GM12873 (cell line): ENCODE measurements at regions not wholly inside any gene's neighbourhood (a gene's known extent, or its start where the extent isn't known, plus 50 kb on each side); places are given as distances from the start of the nearest gene placed in this dataset.

Experiments
- TF ChIP-seq, protein P1 (sequence below): IDR thresholded peaks from 2 replicates; pipeline ENCODE4 v1.5.1; 2012; ENCODE audit warnings: low read depth, mild to moderate bottlenecking, moderate library complexity, low read length, control low read depth; ENCODE audit not compliant: insufficient read depth; ENCODE audit errors: missing control alignments

- TF ChIP-seq, protein P1, sequence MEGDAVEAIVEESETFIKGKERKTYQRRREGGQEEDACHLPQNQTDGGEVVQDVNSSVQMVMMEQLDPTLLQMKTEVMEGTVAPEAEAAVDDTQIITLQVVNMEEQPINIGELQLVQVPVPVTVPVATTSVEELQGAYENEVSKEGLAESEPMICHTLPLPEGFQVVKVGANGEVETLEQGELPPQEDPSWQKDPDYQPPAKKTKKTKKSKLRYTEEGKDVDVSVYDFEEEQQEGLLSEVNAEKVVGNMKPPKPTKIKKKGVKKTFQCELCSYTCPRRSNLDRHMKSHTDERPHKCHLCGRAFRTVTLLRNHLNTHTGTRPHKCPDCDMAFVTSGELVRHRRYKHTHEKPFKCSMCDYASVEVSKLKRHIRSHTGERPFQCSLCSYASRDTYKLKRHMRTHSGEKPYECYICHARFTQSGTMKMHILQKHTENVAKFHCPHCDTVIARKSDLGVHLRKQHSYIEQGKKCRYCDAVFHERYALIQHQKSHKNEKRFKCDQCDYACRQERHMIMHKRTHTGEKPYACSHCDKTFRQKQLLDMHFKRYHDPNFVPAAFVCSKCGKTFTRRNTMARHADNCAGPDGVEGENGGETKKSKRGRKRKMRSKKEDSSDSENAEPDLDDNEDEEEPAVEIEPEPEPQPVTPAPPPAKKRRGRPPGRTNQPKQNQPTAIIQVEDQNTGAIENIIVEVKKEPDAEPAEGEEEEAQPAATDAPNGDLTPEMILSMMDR: no peak
Observed at GRCh38 chr5:61823781-61824180, 482.2 kb upstream of the KIF2A start.

GRCh38 chr5:61824396-61824795 is 481.6 kb upstream of the KIF2A start:
- TF ChIP-seq, protein P1: no peak

DNA sequence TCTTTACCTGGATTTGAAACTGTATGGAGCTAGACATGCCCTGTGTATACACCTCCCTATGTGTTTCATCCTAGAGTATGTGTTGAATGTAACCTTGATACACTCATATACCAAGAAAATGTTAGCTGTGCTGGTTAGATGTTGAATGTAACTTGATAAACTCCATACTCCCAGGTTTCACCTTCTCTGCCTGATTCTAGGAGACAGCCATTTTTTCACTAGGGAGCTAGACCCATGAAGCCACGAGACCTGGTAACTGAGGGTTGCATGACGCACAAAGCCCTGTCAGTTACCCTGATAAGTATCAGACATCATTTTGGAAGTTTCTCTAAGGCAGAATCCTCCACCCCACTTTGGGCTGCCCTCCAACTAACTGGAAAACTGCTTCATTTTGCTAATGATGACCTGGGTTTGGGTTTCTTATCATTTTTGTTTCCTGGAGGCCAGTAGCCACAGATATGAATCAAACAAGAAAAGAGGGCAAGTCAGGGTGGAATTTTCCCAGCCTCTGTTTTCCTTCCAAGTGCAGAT is 478.5 kb upstream of the KIF2A start:
- TF ChIP-seq, protein P1: no peak

DNA sequence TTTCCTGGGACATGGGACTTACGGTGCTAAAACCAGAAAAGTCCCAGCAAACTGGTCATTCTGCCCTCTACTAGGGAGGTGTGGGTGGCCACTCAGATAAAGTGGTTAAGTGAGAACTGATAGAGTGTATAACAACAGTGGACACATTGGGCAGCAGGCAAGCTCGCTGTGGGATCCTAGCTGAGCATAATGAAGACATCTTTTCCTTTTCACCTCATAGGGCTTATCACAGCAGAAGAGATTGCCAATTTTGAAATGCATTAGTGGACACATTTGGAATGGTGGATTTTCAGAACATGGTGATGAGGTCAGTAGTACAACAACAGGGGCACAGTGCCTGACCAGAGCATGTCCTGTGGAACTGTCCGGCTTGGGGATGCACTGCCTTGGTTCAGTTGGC is 477.1 kb upstream of the KIF2A start:
- TF ChIP-seq, protein P1: no peak

DNA sequence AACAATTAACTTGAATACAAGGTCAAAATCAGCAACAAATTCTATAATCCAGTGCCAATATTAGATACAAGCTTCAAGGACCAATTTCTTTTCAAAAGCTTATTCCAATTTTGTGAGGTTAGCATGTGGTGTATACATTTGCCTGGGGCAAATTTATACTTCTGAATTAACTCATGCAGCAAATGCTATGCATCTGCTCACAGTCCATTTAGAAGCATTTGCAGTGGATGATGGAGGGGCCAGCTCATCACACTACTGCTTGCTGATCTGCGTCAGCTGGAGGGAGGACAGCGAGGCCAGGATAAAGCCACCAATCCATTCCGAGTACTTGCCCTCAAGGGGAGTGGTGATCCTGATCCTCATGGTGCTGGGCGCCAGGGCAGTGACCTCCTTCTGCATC is 474.3 kb upstream of the KIF2A start:
- TF ChIP-seq, protein P1: no peak

- TF ChIP-seq, protein P1: no peak
Observed at GRCh38 chr5:61837788-61838187, 468.2 kb upstream of the KIF2A start.

DNA sequence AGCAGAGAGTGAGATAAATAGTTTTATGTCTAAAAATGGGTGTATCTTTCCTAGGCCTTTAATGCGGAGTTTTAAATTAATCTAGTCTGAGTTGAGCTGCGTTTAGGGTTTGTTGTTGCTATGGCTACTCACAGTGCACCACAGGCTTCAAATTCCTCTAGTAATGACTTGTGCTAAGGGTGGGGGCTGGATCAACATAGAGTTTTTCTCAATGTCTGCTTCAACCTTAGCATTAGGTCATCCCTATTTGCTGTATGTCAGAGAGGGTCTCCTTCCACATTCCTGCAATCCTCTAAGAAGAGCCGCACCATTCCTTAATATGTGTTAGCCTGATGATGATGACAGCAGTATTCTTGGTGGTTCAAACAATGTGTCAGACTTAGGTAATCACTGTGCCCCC is 465.6 kb upstream of the KIF2A start:
- TF ChIP-seq, protein P1: no peak
